ENCODE measurements at regions not wholly inside any gene's neighbourhood (a gene's known extent, or its start where the extent isn't known, plus 50 kb on each side); places are given as distances from the start of the nearest gene placed in this dataset.

- TF ChIP-seq CTCF (IDR thresholded peaks at IDR 0.05) (no peak), ZFX (IDR thresholded peaks at IDR 0.05; ENCODE audit: borderline replicate concordance) (no peak)
Observed at GRCh38 chr14:105885561-105886320, 359.4 kb downstream of the TMEM121 start.

Data from 22Rv1 (cell line).